Heart right ventricle (tissue), 16 donors: ENCODE measurements at regions not wholly inside any gene's neighbourhood (a gene's known extent, or its start where the extent isn't known, plus 50 kb on each side); places are given as distances from the start of the nearest gene placed in this dataset.

Experiments
- ATAC-seq, 8 donors: fragments of 200-7000 bp; cut with Tn5 transposase; one replicate each; pipeline ENCODE4 v1.9.1; 2020; ENCODE audit warnings: mild to moderate bottlenecking in 8 of 8, moderate library complexity in 8 of 8, moderate number of reproducible peaks in 1 of 8
- DNase-seq, 2 donors: peaks; one replicate each; pipeline ENCODE4 v3.0.0-alpha.2; 2020
- H3K27ac ChIP-seq, 10 donors: fragments of 200-600 bp; sonication (generic) in 2 of 10; one replicate each; pipeline versions ENCODE4 v1.5.0 to v1.8.0; 2020 to 2022; ENCODE audit warnings: mild to moderate bottlenecking in 3 of 10
- H3K27me3 ChIP-seq, 7 donors: fragments of 200-600 bp; one replicate each; pipeline ENCODE4 v1.8.0; 2021 to 2022; ENCODE audit warnings: mild to moderate bottlenecking in 2 of 7
- H3K36me3 ChIP-seq, 9 donors: fragments of 200-600 bp; sonication (generic) in 1 of 9; one replicate each; pipeline versions ENCODE4 v1.5.0 to v1.8.0; 2020 to 2022; ENCODE audit warnings: mild to moderate bottlenecking in 2 of 9
- H3K4me1 ChIP-seq, 9 donors: fragments of 200-600 bp; sonication (generic) in 1 of 9; one replicate each; pipeline versions ENCODE4 v1.5.0 to v1.8.0; 2020 to 2022; ENCODE audit warnings: mild to moderate bottlenecking in 4 of 9
- H3K4me3 ChIP-seq, 10 donors: fragments of 200-600 bp; sonication (generic) in 2 of 10; one replicate each; pipeline versions ENCODE4 v1.5.0 to v1.8.0; 2020 to 2022; ENCODE audit warnings: mild to moderate bottlenecking in 7 of 10, moderate library complexity in 2 of 10
- H3K9me3 ChIP-seq, 11 donors: fragments of 200-600 bp in 10 of 11; sonication (generic) in 2 of 11; one replicate each; pipeline versions ENCODE4 v1.5.0 to v1.8.0; 2013 to 2022; ENCODE audit warnings: mild to moderate bottlenecking in 2 of 11, control low read depth in 1 of 11, moderate library complexity in 1 of 11
- WGBS, 2 donors: extraction: QIAGEN DNeasy Blood & Tissue Kit; methylation state at CpG; one replicate each; pipeline ENCODE4 v1.1.7; 2013; ENCODE audit warnings: inconsistent platforms in 1 of 2; 5-methylcytosine and 5-hydroxymethylcytosine counted together
- intact Hi-C, 10 donors: fragments of 100-400 bp; cut with DNase I; formaldehyde crosslinking; loops; one replicate each; pipeline versions ENCODE4 v1.11.1 to v1.14.2; 2022
- TF ChIP-seq, protein P1 (sequence below), 9 donors: fragments of 200-600 bp; sonication (generic) in 2 of 9; IDR thresholded peaks; one replicate each; pipeline versions ENCODE4 v1.5.0 to v1.8.0; 2021 to 2022; ENCODE audit warnings: antibody characterized with exemption in 9 of 9, mild to moderate bottlenecking in 5 of 9, moderate library complexity in 1 of 9
- donor health status: Arrhythmogenic right ventricular cardiomyopathy.
- donor health status: ischemic (EF 13 %, LVEDD 7.1; RV severe dilation, severe dysfunction).
- donor health status: healthy with polysubstance abuse.
- donor health status: DM: no; HTN: yes; CAD: no.
- donor health status: DM: no; HTN: no; CAD: no.
- donor health status: ischemic (EF 25% LVEDD 6.9; RV normal size, moderate dysfunction).
- donor health status: ischemic (EF 25% LVEDD 5.7; RV mildly dilated, moderate dysfunction).
- donor health status: healthy.
- donor health status: DM: yes; HTN: yes; CAD: no.
- donor health status: Ischemic cardiomyopathy.
- donor health status: ischemic (EF 35%, LVEDD 5.7; RV mildly dilated, moderate dysfunction).
- donor health status: nonischemic (EF 11% LVEDD 7.7; RV severe dilation, severe dysfunction).
- donor health status: DM: yes; HTN: yes; CAD: no.
- donor health status: PGD.
- donor health status: ischemic (EF 29% LVEDD 5.4; RV normal size, mild dysfunction).
- donor health status: nonischemic (EF 23%, LVEDD 6.1; RV moderate dilation, normal function).

DNA sequence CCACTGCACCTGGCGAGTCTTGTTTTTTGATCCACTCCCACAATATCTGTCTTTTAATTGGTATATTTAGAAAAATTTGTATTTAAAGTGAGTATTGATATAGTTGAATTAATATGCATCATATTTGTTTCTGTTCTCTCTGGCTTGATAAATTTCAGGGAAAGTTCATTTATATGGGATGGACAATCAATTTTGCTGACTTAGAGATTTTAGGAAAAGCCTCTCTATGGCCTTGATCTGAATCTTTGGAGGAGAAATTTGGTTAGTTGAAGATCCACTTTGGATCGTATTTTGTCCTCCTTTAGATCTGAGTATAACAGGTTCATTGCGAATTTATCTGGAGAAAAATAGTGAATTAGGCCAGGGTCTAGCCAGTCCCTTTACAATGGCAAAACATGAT, 67.2 kb downstream of the SPRY2 start:
- DNase-seq = no peak
- intact Hi-C loops = no loop called here
- ATAC-seq = no peak

GRCh38 chr13:80265348-80265747, 75.6 kb downstream of the SPRY2 start:
- DNase-seq = no peak
- ATAC-seq = no peak
- Histone ChIP-seq H3K27ac (no peak overlapping the region), H3K27me3 (no peaks in the 10 kb centered on the region), H3K4me3 (no peak overlapping the region), H3K9me3 (peaks cover 0 to 22% (median 0%) of the 10 kb centered on the region in 11 donors), H3K4me1 (no peaks in the 10 kb centered on the region), H3K36me3 (no peaks in the 10 kb centered on the region)
- TF ChIP-seq, protein P1, sequence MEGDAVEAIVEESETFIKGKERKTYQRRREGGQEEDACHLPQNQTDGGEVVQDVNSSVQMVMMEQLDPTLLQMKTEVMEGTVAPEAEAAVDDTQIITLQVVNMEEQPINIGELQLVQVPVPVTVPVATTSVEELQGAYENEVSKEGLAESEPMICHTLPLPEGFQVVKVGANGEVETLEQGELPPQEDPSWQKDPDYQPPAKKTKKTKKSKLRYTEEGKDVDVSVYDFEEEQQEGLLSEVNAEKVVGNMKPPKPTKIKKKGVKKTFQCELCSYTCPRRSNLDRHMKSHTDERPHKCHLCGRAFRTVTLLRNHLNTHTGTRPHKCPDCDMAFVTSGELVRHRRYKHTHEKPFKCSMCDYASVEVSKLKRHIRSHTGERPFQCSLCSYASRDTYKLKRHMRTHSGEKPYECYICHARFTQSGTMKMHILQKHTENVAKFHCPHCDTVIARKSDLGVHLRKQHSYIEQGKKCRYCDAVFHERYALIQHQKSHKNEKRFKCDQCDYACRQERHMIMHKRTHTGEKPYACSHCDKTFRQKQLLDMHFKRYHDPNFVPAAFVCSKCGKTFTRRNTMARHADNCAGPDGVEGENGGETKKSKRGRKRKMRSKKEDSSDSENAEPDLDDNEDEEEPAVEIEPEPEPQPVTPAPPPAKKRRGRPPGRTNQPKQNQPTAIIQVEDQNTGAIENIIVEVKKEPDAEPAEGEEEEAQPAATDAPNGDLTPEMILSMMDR (IDR thresholded peaks at IDR 0.05) = no peak
- 78 to 81% methylated on average over 1 of the region's 1 CpG for WGBS, 2 donors
- intact Hi-C loops = no loop called here

More for the DNA sequence above, 67.2 kb downstream of the SPRY2 start:
- H3K27me3 ChIP-seq = no peaks in the 10 kb centered on the region
- peaks cover 0 to 32% (median 18%) of the 10 kb centered on the region in 9 donors for H3K4me1 ChIP-seq
- H3K9me3 ChIP-seq = peaks cover 0 to 15% (median 7%) of the 10 kb centered on the region in 11 donors
- TF ChIP-seq, protein P1 (IDR thresholded peaks at IDR 0.05) = no peak
- no peak overlapping the region for H3K27ac ChIP-seq
- WGBS, 2 donors = 95 to 97% methylated on average over 3 of the region's 3 CpGs
- no peak overlapping the region for H3K4me3 ChIP-seq
- H3K36me3 ChIP-seq = no peaks in the 10 kb centered on the region

- ATAC-seq = no peak
- no peak overlapping the region for H3K27ac ChIP-seq
- no peaks in the 10 kb centered on the region for H3K4me1 ChIP-seq
- H3K9me3 ChIP-seq = peaks cover 0 to 22% (median 0%) of the 10 kb centered on the region in 11 donors
- H3K36me3 ChIP-seq = no peaks in the 10 kb centered on the region
- no peaks in the 10 kb centered on the region for H3K27me3 ChIP-seq
- H3K4me3 ChIP-seq = no peak overlapping the region
- no peak for DNase-seq
- WGBS, 2 donors = 78 to 93% methylated on average over 5 of the region's 5 CpGs
- intact Hi-C loops = no loop called here
- TF ChIP-seq, protein P1 (IDR thresholded peaks at IDR 0.05) = no peak
Observed at GRCh38 chr13:80263745-80264513, 77.0 kb downstream of the SPRY2 start.

- intact Hi-C loops = no loop called here
- DNase-seq (no peak), ATAC-seq (no peak)
- Histone ChIP-seq H3K9me3 (peaks cover 0 to 22% (median 0%) of the 10 kb centered on the region in 11 donors), H3K4me1 (no peaks in the 10 kb centered on the region), H3K4me3 (no peak overlapping the region), H3K27me3 (no peaks in the 10 kb centered on the region), H3K36me3 (no peaks in the 10 kb centered on the region), H3K27ac (no peak overlapping the region)
- 77 to 83% methylated on average over 5 of the region's 5 CpGs for WGBS, 2 donors
- TF ChIP-seq, protein P1 (IDR thresholded peaks at IDR 0.05) = no peak
Observed at GRCh38 chr13:80262051-80262695, 78.8 kb downstream of the SPRY2 start.
